IMR-90 (cell line): ENCODE measurements at regions not wholly inside any gene's neighbourhood (a gene's known extent, or its start where the extent isn't known, plus 50 kb on each side); places are given as distances from the start of the nearest gene placed in this dataset.

Source experiments
- ATAC-seq: fragments of 200-7000 bp; cut with Tn5 transposase; 2 replicates; pipeline ENCODE4 v1.9.1; 2020; ENCODE audit warnings: low read depth, mild to moderate bottlenecking, moderate library complexity
- BruUV-seq: library from RNA; stranded (reverse); fragments of 400-500 nt; replicated peaks from 2 replicates; lab custom pipeline; 2021; lab: Mats Ljungman, UMichigan
- CTCF ChIA-PET: fragments of 300-600 bp; formaldehyde crosslinking; extraction: SDS; loops from one replicate; lab custom pipeline; 2021; ENCODE audit warnings: antibody characterized with exemption; lab: Yijun Ruan, JAX
- POLR2A ChIA-PET: fragments of 300-600 bp; sonication (Branson Sonifier 250); formaldehyde crosslinking; loops from one replicate; lab custom pipeline; 2022; ENCODE audit warnings: antibody characterized with exemption; ENCODE audit not compliant: unreplicated experiment; lab: Charles Lee
- DNase-seq: peaks from one replicate; pipeline ENCODE4 v3.0.0; 2013
- H2AFZ ChIP-seq: replicated peaks from 2 replicates; pipeline ENCODE3; 2013; ENCODE audit warnings: low read length, mild to moderate bottlenecking; ENCODE audit not compliant: poor library complexity
- H2AK5ac ChIP-seq: 2 replicates; pipeline ENCODE4 v1.6.1; 2013; ENCODE audit warnings: low read depth, low read length, inconsistent platforms
- H2AK9ac ChIP-seq: replicated peaks from 2 replicates; pipeline ENCODE3; 2013; ENCODE audit warnings: mild to moderate bottlenecking, low read depth, low read length, moderate library complexity; ENCODE audit not compliant: poor library complexity
- H2BK120ac ChIP-seq: 2 replicates; pipeline ENCODE4 v1.6.1; 2013; ENCODE audit warnings: low read depth, low read length, inconsistent platforms
- H2BK15ac ChIP-seq: 3 replicates; pipeline ENCODE4 v1.6.1; 2013; ENCODE audit warnings: low read depth, low read length, inconsistent platforms
- H2BK20ac ChIP-seq: 2 replicates; pipeline ENCODE4 v1.6.1; 2013; ENCODE audit warnings: low read depth, mild to moderate bottlenecking, inconsistent platforms, low read length, moderate library complexity
- H2BK5ac ChIP-seq: 2 replicates; pipeline ENCODE4 v1.6.1; 2013; ENCODE audit warnings: mild to moderate bottlenecking, low read depth, low read length, inconsistent platforms; ENCODE audit not compliant: poor library complexity, severe bottlenecking
- H3K14ac ChIP-seq: replicated peaks from 2 replicates; pipeline ENCODE4 v1.6.1; 2013; ENCODE audit warnings: low read depth, low read length, inconsistent platforms
- H3K18ac ChIP-seq: 2 replicates; pipeline ENCODE4 v1.6.1; 2013; ENCODE audit warnings: low read depth, low read length, control low read depth
- H3K23ac ChIP-seq: 2 replicates; pipeline ENCODE4 v1.6.1; 2013; ENCODE audit warnings: low read depth, low read length, inconsistent platforms
- H3K27ac ChIP-seq: 2 replicates; pipeline ENCODE4 v1.5.1; 2013; ENCODE audit warnings: mild to moderate bottlenecking, control low read depth, low read length; ENCODE audit not compliant: insufficient read depth
- H3K27me3 ChIP-seq: 2 replicates; pipeline ENCODE4 v1.6.1; 2013; ENCODE audit warnings: low read length; ENCODE audit not compliant: control insufficient read depth, insufficient read depth
- H3K36me3 ChIP-seq: 2 replicates; pipeline ENCODE4 v1.6.1; 2013; ENCODE audit warnings: low read length, mixed read lengths; ENCODE audit not compliant: control insufficient read depth, insufficient read depth
- H3K4ac ChIP-seq: 2 replicates; pipeline ENCODE4 v1.6.1; 2013; ENCODE audit warnings: low read depth, low read length, inconsistent platforms
- H3K4me1 ChIP-seq: 2 replicates; pipeline ENCODE4 v1.6.1; 2013; ENCODE audit warnings: low read length, mixed read lengths; ENCODE audit not compliant: control insufficient read depth, insufficient read depth
- H3K4me2 ChIP-seq: 2 replicates; pipeline ENCODE4 v1.6.1; 2013; ENCODE audit warnings: low read depth, mild to moderate bottlenecking, control low read depth, low read length, moderate library complexity
- H3K4me3 ChIP-seq: 2 replicates; pipeline ENCODE4 v1.5.1; 2013; ENCODE audit warnings: low read depth, mild to moderate bottlenecking, control low read depth, low read length, moderate library complexity; ENCODE audit not compliant: insufficient read depth
- H3K56ac ChIP-seq: 2 replicates; pipeline ENCODE4 v1.6.1; 2013; ENCODE audit warnings: low read length, inconsistent platforms; ENCODE audit not compliant: insufficient read depth; ENCODE audit errors: extremely low read depth
- H3K79me1 ChIP-seq, 2 experiments: 2 replicates each; pipeline ENCODE4 v1.6.1; 2013; ENCODE audit warnings: low read length in 2 of 2, inconsistent platforms in 1 of 2, low read depth in 1 of 2
- H3K9ac ChIP-seq: 2 replicates; pipeline ENCODE4 v1.6.1; 2013; ENCODE audit warnings: low read depth, low read length, control low read depth
- H3K9me1 ChIP-seq: 2 replicates; pipeline ENCODE4 v1.6.1; 2013; ENCODE audit warnings: low read length, inconsistent platforms; ENCODE audit not compliant: insufficient read depth
- H3K9me3 ChIP-seq: 2 replicates; pipeline ENCODE4 v1.6.1; 2013; ENCODE audit warnings: low read length; ENCODE audit not compliant: control insufficient read depth, insufficient read depth
- H4K20me1 ChIP-seq: 2 replicates; pipeline ENCODE4 v1.6.1; 2013; ENCODE audit warnings: low read length, inconsistent platforms; ENCODE audit not compliant: insufficient read depth
- H4K5ac ChIP-seq: 2 replicates; pipeline ENCODE4 v1.6.1; 2013; ENCODE audit warnings: mild to moderate bottlenecking, low read depth, low read length, control low read depth
- H4K8ac ChIP-seq, 2 experiments: 2 replicates each; pipeline ENCODE4 v1.6.1; 2013; ENCODE audit warnings: low read depth in 2 of 2, low read length in 2 of 2, control low read depth in 1 of 2, inconsistent platforms in 1 of 2
- H4K91ac ChIP-seq: 2 replicates; pipeline ENCODE4 v1.6.1; 2013; ENCODE audit warnings: low read depth, low read length, inconsistent platforms; ENCODE audit not compliant: insufficient read depth
- BHLHE40 ChIP-seq: fragments of 150-350 bp; IDR thresholded peaks from 2 replicates; pipeline ENCODE4 v1.6.1; 2016; ENCODE audit warnings: mild to moderate bottlenecking, low read depth, low read length
- CEBPB ChIP-seq: IDR thresholded peaks from 2 replicates; pipeline ENCODE4 v1.6.1; 2012; ENCODE audit warnings: low read depth, low read length, improper control_type of control experiment
- CHD1 ChIP-seq: IDR thresholded peaks from 2 replicates; pipeline ENCODE4 v1.6.1; 2012; ENCODE audit warnings: low read depth, low read length, improper control_type of control experiment
- FOS ChIP-seq: fragments of 150-350 bp; IDR thresholded peaks from 2 replicates; pipeline ENCODE4 v1.6.1; 2016; ENCODE audit warnings: low read depth, low read length
- MAFK ChIP-seq: IDR thresholded peaks from 2 replicates; pipeline ENCODE4 v1.6.1; 2012; ENCODE audit warnings: low read depth, low read length, improper control_type of control experiment
- MAZ ChIP-seq: IDR thresholded peaks from 2 replicates; pipeline ENCODE4 v1.6.1; 2012; ENCODE audit warnings: low read depth, mild to moderate bottlenecking, low read length, improper control_type of control experiment, moderate library complexity, borderline replicate concordance
- MXI1 ChIP-seq: IDR thresholded peaks from 2 replicates; pipeline ENCODE4 v1.6.1; 2012; ENCODE audit warnings: low read depth, mild to moderate bottlenecking, low read length, moderate library complexity, borderline replicate concordance
- NFE2L2 ChIP-seq: fragments of 150-350 bp; IDR thresholded peaks from 2 replicates; pipeline ENCODE4 v1.6.1; 2016; ENCODE audit warnings: low read depth, mild to moderate bottlenecking, low read length
- POLR2A ChIP-seq: IDR thresholded peaks from 2 replicates; pipeline ENCODE4 v1.6.1; 2012; ENCODE audit warnings: mild to moderate bottlenecking, low read depth, low read length
- RCOR1 ChIP-seq: IDR thresholded peaks from 2 replicates; pipeline ENCODE4 v1.6.1; 2012; ENCODE audit warnings: mild to moderate bottlenecking, low read length, improper control_type of control experiment; ENCODE audit not compliant: insufficient replicate concordance
- RFX5 ChIP-seq: IDR thresholded peaks from 2 replicates; pipeline ENCODE4 v1.8.0; 2012; ENCODE audit warnings: low read depth, mild to moderate bottlenecking, low read length, moderate library complexity
- SMC3 ChIP-seq: fragments of 150-350 bp; IDR thresholded peaks from 2 replicates; pipeline ENCODE4 v1.6.1; 2016; ENCODE audit warnings: low read depth, mild to moderate bottlenecking, antibody characterized with exemption, low read length, moderate library complexity
- USF2 ChIP-seq: fragments of 150-350 bp; IDR thresholded peaks from 2 replicates; pipeline ENCODE4 v1.6.1; 2017; ENCODE audit warnings: mild to moderate bottlenecking, antibody characterized with exemption, low read length, low read depth
- WGBS, 2 experiments: methylation state at CpG; one replicate each; pipeline versions ENCODE4 v1.1.5 to v1.1.7; 2013; ENCODE audit warnings: missing lambda C conversion rate in 2 of 2; ENCODE audit not compliant: insufficient read length in 1 of 2; ENCODE audit errors: extremely low coverage in 2 of 2; 5-methylcytosine and 5-hydroxymethylcytosine counted together
- dilution Hi-C: fragments of 300-500 bp; cut with HindIII; formaldehyde crosslinking; loops from one replicate; pipeline ENCODE4 v1.14.3; 2018; ENCODE audit warnings: low sequenced_read_pairs; ENCODE audit not compliant: unreplicated experiment
- in situ Hi-C: fragments of 300-500 bp; cut with MboI; formaldehyde crosslinking; loops from 3 replicates; pipeline ENCODE4 v1.14.3; 2019; ENCODE audit warnings: low sequenced_read_pairs, inconsistent platforms, mixed read lengths
- intact Hi-C: fragments of 100-400 bp; cut with micrococcal nuclease; formaldehyde crosslinking; loops from 2 replicates; pipeline ENCODE4 v1.10.0; 2022
- TF ChIP-seq, protein P1 (sequence below): fragments of 150-350 bp; IDR thresholded peaks from 2 replicates; pipeline ENCODE4 v1.6.1; 2016; ENCODE audit warnings: low read depth, mild to moderate bottlenecking, low read length, moderate library complexity, borderline replicate concordance

DNA sequence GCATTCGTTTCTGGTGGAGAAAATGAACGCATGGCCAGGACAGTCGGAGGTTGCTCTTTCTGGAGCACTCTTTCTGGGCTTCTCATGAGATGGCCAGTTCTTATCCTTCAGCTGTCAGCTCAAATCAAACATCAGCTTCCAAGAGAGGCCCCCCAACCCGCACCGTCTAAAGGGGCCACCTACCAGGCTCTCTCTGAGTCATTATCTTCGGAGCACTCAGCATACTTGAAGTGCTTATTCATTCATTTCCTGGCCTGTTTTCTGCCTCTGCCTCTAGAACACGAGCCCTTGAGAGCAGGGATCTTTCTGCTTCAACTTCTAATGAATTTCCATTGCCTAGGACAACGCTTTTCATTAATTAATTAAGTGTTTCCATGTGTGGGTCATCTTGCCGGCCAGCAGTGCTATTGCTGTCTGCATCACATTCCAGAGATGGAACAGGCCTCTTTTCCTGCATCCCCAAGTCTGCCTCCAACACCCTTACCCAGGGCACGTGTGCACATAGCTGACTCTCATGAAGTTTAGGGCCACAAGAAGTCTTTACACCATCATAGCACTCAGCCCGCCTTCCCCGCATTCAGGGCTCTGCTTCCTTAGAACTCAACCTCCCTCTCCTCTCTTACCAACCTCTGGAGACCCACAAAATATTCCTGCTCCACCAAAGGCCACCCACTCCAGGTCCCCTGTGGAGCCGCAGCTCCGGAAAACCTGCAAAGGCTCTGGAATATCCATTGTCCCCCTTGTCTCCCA is 52.1 kb upstream of the LAPTM5 start:
- Histone ChIP-seq H2BK120ac (peak overlapping the region; percentile 100), H3K27ac (peak overlapping the region; percentile 79), H3K9ac (peak overlapping the region; percentile 4), H3K36me3 (no peaks in the 10 kb centered on the region), H3K56ac (peak overlapping the region; percentile 92), H3K23ac (peak overlapping the region; percentile 95), H3K14ac (peak overlapping the region; percentile 94), H3K79me1 (peaks cover 0 to 11% of the 10 kb centered on the region in 2 experiments; a peak in 1 of 4 replicates), H2AFZ (peak overlapping the region; percentile 64), H3K4me3 (no peak overlapping the region), H2BK15ac (peak overlapping the region; percentile 72), H2BK20ac (peak overlapping the region; percentile 100), H3K4me2 (peak overlapping the region; percentile 44), H3K9me1 (peaks cover 32% of the 10 kb centered on the region), H3K27me3 (no peaks in the 10 kb centered on the region), H2AK9ac (peak overlapping the region; percentile 90), H2BK5ac (peak overlapping the region; percentile 90), H2AK5ac (peak overlapping the region; percentile 91), H3K9me3 (no peaks in the 10 kb centered on the region), H3K4me1 (peaks cover 29% of the 10 kb centered on the region), H3K4ac (peak overlapping the region; percentile 99), H4K5ac (peak overlapping the region; percentile 20), H4K8ac (peak overlapping the region; percentile 31 to 95), H4K91ac (peak overlapping the region; percentile 97), H3K18ac (peak overlapping the region; percentile 49), H4K20me1 (no peaks in the 10 kb centered on the region; the same call in 1 of the 2 replicates)
- ATAC-seq: peak; percentile 91
- ChIA-PET POLR2A (no interaction called here), CTCF (interaction anchor here (2.5 kb wide), 1 partner anchor 100 kb away, joined by 13 read pairs; no protein-coding TSS in a partner anchor)
- dilution Hi-C loops (loop anchor here (25.0 kb wide), 1 partner anchor 103 kb away; the partner anchor contains the start of gene SDC3), intact Hi-C loops (loop anchor here (2.0 to 10.0 kb wide), 2 partner anchors 49 to 525 kb away; no protein-coding TSS in a partner anchor), in situ Hi-C loops (no loop called here)
- DNase-seq: peak; percentile 93
- 21% methylated on average over 4 of the region's 14 CpGs; no CpG with 5 or more reads in 1 of the 2 experiments for WGBS, 2 experiments
- no TSS peak for BruUV-seq
- TF ChIP-seq NFE2L2: peak; percentile 49; the same call in 1 of the 2 replicates
- TF ChIP-seq BHLHE40: 0 out of 2 replicates have a peak, but pooled peaks have one; percentile 75
- no peak for TF ChIP-seq POLR2A
- peak; percentile 59; the same call in 1 of the 2 replicates for TF ChIP-seq MAFK
- TF ChIP-seq RFX5: no peak
- TF ChIP-seq, protein P1, sequence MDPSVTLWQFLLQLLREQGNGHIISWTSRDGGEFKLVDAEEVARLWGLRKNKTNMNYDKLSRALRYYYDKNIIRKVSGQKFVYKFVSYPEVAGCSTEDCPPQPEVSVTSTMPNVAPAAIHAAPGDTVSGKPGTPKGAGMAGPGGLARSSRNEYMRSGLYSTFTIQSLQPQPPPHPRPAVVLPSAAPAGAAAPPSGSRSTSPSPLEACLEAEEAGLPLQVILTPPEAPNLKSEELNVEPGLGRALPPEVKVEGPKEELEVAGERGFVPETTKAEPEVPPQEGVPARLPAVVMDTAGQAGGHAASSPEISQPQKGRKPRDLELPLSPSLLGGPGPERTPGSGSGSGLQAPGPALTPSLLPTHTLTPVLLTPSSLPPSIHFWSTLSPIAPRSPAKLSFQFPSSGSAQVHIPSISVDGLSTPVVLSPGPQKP: no peak
- TF ChIP-seq MXI1: 0 out of 2 replicates have a peak, but pooled peaks have one; percentile 52
- peak; percentile 69 for TF ChIP-seq USF2
- TF ChIP-seq SMC3: 0 out of 2 replicates have a peak, but pooled peaks have one; percentile 13
- TF ChIP-seq CEBPB: no peak
- peak; percentile 10 for TF ChIP-seq RCOR1
- peak; percentile 46; the same call in 1 of the 2 replicates for TF ChIP-seq CHD1
- TF ChIP-seq FOS: peak; percentile 92
- peak; percentile 71; the same call in 1 of the 2 replicates for TF ChIP-seq MAZ
